Adrenal gland (tissue), 9 donors: ENCODE measurements at regions not wholly inside any gene's neighbourhood (a gene's known extent, or its start where the extent isn't known, plus 50 kb on each side); places are given as distances from the start of the nearest gene placed in this dataset.
A peak's percentile ranks its signal among the peaks of the same experiment; 100 is the strongest.

Source experiments
- DNase-seq, 7 donors: peaks; one replicate each; pipeline ENCODE4 v3.0.0-alpha.2; 2019 to 2020
- H3K27ac ChIP-seq, 5 donors: fragments of 200-600 bp; sonication (generic) in 4 of 5; 1 replicate in 3 of 5; 2 replicates in 2 of 5; pipeline versions ENCODE4 v1.5.1 to v1.8.0; 2016 to 2020; ENCODE audit warnings: mild to moderate bottlenecking in 1 of 5
- H3K27me3 ChIP-seq: fragments of 200-600 bp; 2 replicates; pipeline ENCODE4 v1.8.0; 2021
- H3K36me3 ChIP-seq, 2 donors: fragments of 200-600 bp; replicated peaks in 1 of 2; 1 replicate in 1 of 2; 2 replicates in 1 of 2; pipeline versions ENCODE4 v1.5.1 to v1.8.0; 2018 to 2022
- H3K4me1 ChIP-seq, 2 donors: fragments of 200-600 bp; replicated peaks in 1 of 2; 1 replicate in 1 of 2; 2 replicates in 1 of 2; pipeline versions ENCODE4 v1.5.1 to v1.8.0; 2018 to 2021
- H3K4me3 ChIP-seq, 4 donors: fragments of 200-600 bp; sonication (generic) in 3 of 4; one replicate each; pipeline ENCODE4 v1.5.1; 2016 to 2018
- H3K9me3 ChIP-seq, 3 donors: fragments of 200-600 bp; sonication (generic) in 1 of 3; replicated peaks in 1 of 3; 1 replicate in 2 of 3; 2 replicates in 1 of 3; pipeline versions ENCODE4 v1.5.1 to v1.8.0; 2016 to 2021
- CTCF ChIP-seq, 6 experiments: fragments of 450-650 bp in 4 of 6; fragments of 200-600 bp in 2 of 6; sonication (generic) in 1 of 6; IDR thresholded peaks; 1 replicate in 5 of 6; 2 replicates in 1 of 6; pipeline versions ENCODE4 v1.5.1 to v1.8.0; 2016 to 2021; ENCODE audit warnings: antibody characterized with exemption in 6 of 6, mild to moderate bottlenecking in 2 of 6, moderate library complexity in 1 of 6
- POLR2A ChIP-seq, 2 donors: fragments of 450-650 bp; IDR thresholded peaks; one replicate each; pipeline ENCODE4 v1.6.1; 2017; ENCODE audit warnings: antibody characterized with exemption in 2 of 2, mild to moderate bottlenecking in 2 of 2, moderate library complexity in 1 of 2
- WGBS, 4 donors: extraction: QIAGEN DNeasy Blood & Tissue Kit in 2 of 4; methylation state at CpG; one replicate each; pipeline versions ENCODE4 v1.1.5 to v1.1.7; 2013 to 2017; 5-methylcytosine and 5-hydroxymethylcytosine counted together
- intact Hi-C, 2 donors: fragments of 100-400 bp; cut with DNase I; formaldehyde crosslinking; loops; one replicate each; pipeline versions ENCODE4 v1.14.1 to v1.15.0; 2022 to 2023
- donor health status: healthy with polysubstance abuse.
- donor health status: Bipolar disorder and iron deficiency.
- donor health status: DM: yes; HTN: yes; CAD: no.
- donor health status: DM: no; HTN: no; CAD: no.
- donor health status: DM: no; HTN: no; CAD: no.

- H3K4me1 ChIP-seq: no peaks in the 10 kb centered on the region
- WGBS, 4 donors: 42 to 71% (median 52%) methylated on average over 4 to 6 of the region's 6 CpGs
- peak in 4 of 7 donors; percentile 28 to 52 (median 30) for DNase-seq
- peaks cover 10% of the 10 kb centered on the region for H3K27me3 ChIP-seq
- no peaks in the 10 kb centered on the region for H3K9me3 ChIP-seq
- no peaks in the 10 kb centered on the region for H3K36me3 ChIP-seq
- no peak overlapping the region for H3K27ac ChIP-seq
- intact Hi-C loops: no loop called here
- no peak overlapping the region for H3K4me3 ChIP-seq
- TF ChIP-seq CTCF (IDR thresholded peaks at IDR 0.05) (no peak), POLR2A (IDR thresholded peaks at IDR 0.05) (no peak)
Observed at GRCh38 chr17:5874486-5874885, 195.7 kb upstream of the WSCD1 start.

- TF ChIP-seq CTCF (IDR thresholded peaks at IDR 0.05) (no peak), POLR2A (IDR thresholded peaks at IDR 0.05) (no peak)
- no peaks in the 10 kb centered on the region for H3K36me3 ChIP-seq
Observed at GRCh38 chr17:5877366-5877765, 192.8 kb upstream of the WSCD1 start.

GRCh38 chr17:5877948-5878347 is 192.2 kb upstream of the WSCD1 start:
- WGBS, 4 donors: 46 to 59% (median 58%) methylated on average over 9 to 10 of the region's 10 CpGs
- H3K9me3 ChIP-seq: no peaks in the 10 kb centered on the region
- H3K4me1 ChIP-seq: no peaks in the 10 kb centered on the region
- peaks cover 10% of the 10 kb centered on the region for H3K27me3 ChIP-seq
- no peak overlapping the region for H3K4me3 ChIP-seq
- peak in 3 of 7 donors; percentile 24 to 58 (median 54) for DNase-seq
- no peaks in the 10 kb centered on the region for H3K36me3 ChIP-seq
- TF ChIP-seq CTCF (IDR thresholded peaks at IDR 0.05) (no peak), POLR2A (IDR thresholded peaks at IDR 0.05) (no peak)
- no peak overlapping the region for H3K27ac ChIP-seq
- intact Hi-C loops: no loop called here

More at GRCh38 chr17:5877366-5877765, 192.8 kb upstream of the WSCD1 start:
- Histone ChIP-seq H3K9me3 (no peaks in the 10 kb centered on the region), H3K4me1 (no peaks in the 10 kb centered on the region), H3K27me3 (peaks cover 10% of the 10 kb centered on the region), H3K27ac (no peak overlapping the region), H3K4me3 (no peak overlapping the region)
- no peak for DNase-seq
- intact Hi-C loops: no loop called here
- whole genome bisulfite sequencing, 4 donors: 44 to 60% (median 51%) methylated on average over 1 of the region's 1 CpG

DNA sequence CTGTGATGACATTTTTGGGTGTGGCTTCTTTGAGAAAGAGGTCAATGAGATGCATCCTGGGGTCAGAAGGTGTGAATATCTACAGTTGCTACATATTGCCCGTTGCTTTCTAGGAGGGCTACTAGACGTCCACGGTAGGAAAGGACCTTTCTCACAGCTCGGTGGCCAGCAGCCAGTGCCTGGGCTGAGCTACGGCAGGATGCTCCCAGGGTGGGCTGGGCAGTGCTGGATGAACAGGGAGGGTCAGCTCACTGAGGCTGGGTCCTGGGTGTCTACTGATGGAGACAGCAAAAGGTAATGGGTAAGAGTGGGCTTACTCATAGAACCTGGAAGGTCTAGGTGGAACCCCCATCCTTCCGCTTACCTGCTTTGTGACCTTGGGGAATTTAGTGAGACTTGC is 188.3 kb upstream of the WSCD1 start:
- no peak overlapping the region for H3K4me3 ChIP-seq
- intact Hi-C loops: no loop called here
- H3K27ac ChIP-seq: no peak overlapping the region
- TF ChIP-seq CTCF (IDR thresholded peaks at IDR 0.05) (no peak), POLR2A (IDR thresholded peaks at IDR 0.05) (no peak)
- H3K4me1 ChIP-seq: no peaks in the 10 kb centered on the region
- H3K9me3 ChIP-seq: no peaks in the 10 kb centered on the region
- peaks cover 7% of the 10 kb centered on the region for H3K27me3 ChIP-seq
- 76 to 82% (median 79%) methylated on average over 6 of the region's 6 CpGs for WGBS, 4 donors
- DNase-seq: no peak
- no peaks in the 10 kb centered on the region for H3K36me3 ChIP-seq
